ENCODE measurements at regions not wholly inside any gene's neighbourhood (a gene's known extent, or its start where the extent isn't known, plus 50 kb on each side); places are given as distances from the start of the nearest gene placed in this dataset.
"Not testable (repeated sequence)": the region's sequence is repeated elsewhere in the genome, so short reads cannot be mapped to it uniquely, and the experiment has no call there.

DNA sequence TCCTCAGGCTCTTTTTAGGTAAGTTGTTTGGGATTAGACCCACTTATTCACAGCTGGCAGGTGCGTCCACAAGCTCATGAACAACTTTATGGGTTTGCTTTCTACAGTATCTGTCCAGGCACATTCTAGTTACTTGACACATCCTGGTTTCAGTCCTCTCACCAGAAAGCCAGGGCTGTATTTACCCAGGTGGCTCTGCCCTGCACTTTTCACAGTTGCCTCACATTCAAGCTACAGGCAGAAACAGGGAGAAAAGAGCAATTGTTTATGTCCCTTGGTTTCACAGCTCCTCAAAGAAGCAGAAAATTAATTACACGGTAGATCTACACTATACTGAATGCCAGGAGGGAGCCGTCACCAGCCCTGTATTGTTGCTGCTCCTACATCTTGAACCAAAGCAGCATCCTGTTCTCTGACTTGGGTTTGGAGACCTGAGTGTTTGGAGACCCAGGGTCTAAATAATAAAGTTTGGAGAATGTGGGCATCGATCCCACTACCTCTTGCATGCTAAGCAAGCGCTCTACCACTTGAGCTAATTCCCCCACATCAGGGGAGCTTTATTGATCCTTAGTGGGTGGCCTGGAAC is 159.2 kb upstream of the ZNF322 start:
- TF ChIP-seq, protein P1, sequence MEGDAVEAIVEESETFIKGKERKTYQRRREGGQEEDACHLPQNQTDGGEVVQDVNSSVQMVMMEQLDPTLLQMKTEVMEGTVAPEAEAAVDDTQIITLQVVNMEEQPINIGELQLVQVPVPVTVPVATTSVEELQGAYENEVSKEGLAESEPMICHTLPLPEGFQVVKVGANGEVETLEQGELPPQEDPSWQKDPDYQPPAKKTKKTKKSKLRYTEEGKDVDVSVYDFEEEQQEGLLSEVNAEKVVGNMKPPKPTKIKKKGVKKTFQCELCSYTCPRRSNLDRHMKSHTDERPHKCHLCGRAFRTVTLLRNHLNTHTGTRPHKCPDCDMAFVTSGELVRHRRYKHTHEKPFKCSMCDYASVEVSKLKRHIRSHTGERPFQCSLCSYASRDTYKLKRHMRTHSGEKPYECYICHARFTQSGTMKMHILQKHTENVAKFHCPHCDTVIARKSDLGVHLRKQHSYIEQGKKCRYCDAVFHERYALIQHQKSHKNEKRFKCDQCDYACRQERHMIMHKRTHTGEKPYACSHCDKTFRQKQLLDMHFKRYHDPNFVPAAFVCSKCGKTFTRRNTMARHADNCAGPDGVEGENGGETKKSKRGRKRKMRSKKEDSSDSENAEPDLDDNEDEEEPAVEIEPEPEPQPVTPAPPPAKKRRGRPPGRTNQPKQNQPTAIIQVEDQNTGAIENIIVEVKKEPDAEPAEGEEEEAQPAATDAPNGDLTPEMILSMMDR (IDR thresholded peaks at IDR 0.05): not testable (repeated sequence)
- TF ChIP-seq POLR2A (IDR thresholded peaks at IDR 0.05): not testable (repeated sequence)

Data from tibial nerve (tissue), 3 donors.